RWPE2 (cell line): ENCODE measurements at regions not wholly inside any gene's neighbourhood (a gene's known extent, or its start where the extent isn't known, plus 50 kb on each side); places are given as distances from the start of the nearest gene placed in this dataset.
"Not testable (repeated sequence)": the region's sequence is repeated elsewhere in the genome, so short reads cannot be mapped to it uniquely, and the experiment has no call there.

Experiments
- ATAC-seq: fragments of 200-7000 bp; cut with Tn5 transposase; 3 replicates; pipeline ENCODE4 v1.9.1; 2021; ENCODE audit warnings: low read depth
- DNase-seq: peaks from one replicate; pipeline ENCODE4 v3.0.0-alpha.2; 2020; ENCODE audit warnings: low spot score
- H3K27ac ChIP-seq: fragments of 450-650 bp; 2 replicates; pipeline ENCODE4 v1.5.1; 2017; ENCODE audit warnings: mild to moderate bottlenecking; ENCODE audit not compliant: poor library complexity, severe bottlenecking
- H3K27me3 ChIP-seq: fragments of 250-450 bp; sonication (Bioruptor Pico); 2 replicates; pipeline ENCODE4 v1.5.1; 2021; ENCODE audit warnings: mild to moderate bottlenecking, moderate library complexity; ENCODE audit not compliant: insufficient read depth, poor library complexity, severe bottlenecking
- H3K36me3 ChIP-seq: fragments of 250-450 bp; sonication (Bioruptor Pico); 2 replicates; pipeline ENCODE4 v1.5.1; 2020; ENCODE audit warnings: low read depth, mild to moderate bottlenecking, moderate library complexity
- H3K4me1 ChIP-seq: fragments of 250-450 bp; sonication (Bioruptor Pico); 2 replicates; pipeline ENCODE4 v1.5.1; 2021; ENCODE audit warnings: mild to moderate bottlenecking, moderate library complexity; ENCODE audit not compliant: insufficient read depth, poor library complexity, severe bottlenecking
- H3K4me3 ChIP-seq: fragments of 250-450 bp; sonication (Bioruptor Pico); 2 replicates; pipeline ENCODE4 v1.5.1; 2021; ENCODE audit warnings: mild to moderate bottlenecking, moderate library complexity; ENCODE audit not compliant: severe bottlenecking
- H3K9me3 ChIP-seq: fragments of 250-450 bp; sonication (Bioruptor Pico); 2 replicates; pipeline ENCODE4 v1.5.1; 2021; ENCODE audit warnings: mild to moderate bottlenecking, moderate library complexity; ENCODE audit not compliant: severe bottlenecking
- CTCF ChIP-seq: fragments of 450-650 bp; IDR thresholded peaks from one replicate; pipeline ENCODE4 v1.5.1; 2017; ENCODE audit warnings: mild to moderate bottlenecking, moderate library complexity; ENCODE audit not compliant: poor library complexity, severe bottlenecking

- H3K4me1 ChIP-seq: no peaks in the 10 kb centered on the region
- TF ChIP-seq CTCF: no peak
Observed at GRCh38 chrX:95956745-95957144, 727.9 kb upstream of the DIAPH2 start.

DNA sequence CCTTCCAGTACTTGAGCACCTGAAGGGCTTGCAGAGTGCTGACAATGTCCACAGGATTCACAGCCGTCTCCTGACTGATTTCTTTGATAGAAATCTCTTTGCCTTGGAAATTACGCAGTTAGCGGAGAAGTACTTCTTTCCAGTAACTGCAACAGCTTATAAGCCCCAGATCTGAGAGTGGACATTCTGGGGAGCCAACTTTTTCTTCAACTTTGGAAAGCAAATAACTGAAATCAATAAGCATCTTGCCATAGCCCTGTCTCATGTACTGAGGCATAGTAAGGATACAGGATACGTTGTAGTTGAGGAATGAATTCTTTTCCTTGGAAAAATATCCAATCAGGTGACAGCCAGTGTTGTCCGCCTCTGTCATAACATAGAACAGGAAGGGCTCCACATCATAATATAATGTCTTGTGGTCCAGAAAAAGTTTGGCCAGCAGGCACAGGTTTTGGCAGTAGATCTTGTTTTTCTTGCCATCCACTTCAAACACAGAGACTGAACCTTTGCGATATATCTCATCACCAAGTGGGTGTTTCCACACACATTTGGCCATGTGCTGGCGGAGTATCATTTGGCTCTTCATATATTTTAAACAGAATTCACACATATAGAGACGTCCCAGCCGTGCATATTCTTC lies 711.1 kb upstream of the DIAPH2 start:
- not testable (repeated sequence) for H3K9me3 ChIP-seq, DNase-seq, H3K36me3 ChIP-seq, H3K27ac ChIP-seq, H3K27me3 ChIP-seq, ATAC-seq, H3K4me3 ChIP-seq
- H3K4me1 ChIP-seq: peaks cover 13% of the 10 kb centered on the region

More at GRCh38 chrX:95956745-95957144, 727.9 kb upstream of the DIAPH2 start:
- no peak for ATAC-seq
- DNase-seq: no peak
- no peaks in the 10 kb centered on the region for H3K36me3 ChIP-seq
- H3K9me3 ChIP-seq: no peaks in the 10 kb centered on the region
- H3K4me3 ChIP-seq: no peak overlapping the region
- H3K27me3 ChIP-seq: no peaks in the 10 kb centered on the region
- no peak overlapping the region for H3K27ac ChIP-seq

DNA sequence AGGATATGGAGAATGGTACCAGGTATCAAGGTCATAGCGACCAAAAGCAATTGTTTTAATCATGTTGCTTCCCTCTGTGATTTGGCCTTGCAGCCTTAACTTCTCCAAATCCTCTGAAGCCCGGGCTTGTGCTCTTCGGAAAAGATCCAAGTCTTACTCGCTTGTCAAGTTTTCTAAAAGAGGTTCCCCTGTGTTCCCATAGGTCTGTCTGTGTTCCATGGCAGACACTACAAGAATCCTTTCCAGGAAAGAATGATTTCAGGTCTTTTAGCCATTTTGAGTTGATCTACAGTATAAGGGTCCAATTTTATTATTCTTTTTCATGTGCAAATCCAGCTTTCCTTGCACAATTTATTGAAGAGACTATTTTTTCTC lies 710.6 kb upstream of the DIAPH2 start:
- no peaks in the 10 kb centered on the region for H3K27me3 ChIP-seq
- H3K9me3 ChIP-seq: no peaks in the 10 kb centered on the region
- DNase-seq (no peak), ATAC-seq (no peak)
- H3K36me3 ChIP-seq: no peaks in the 10 kb centered on the region
- no peak for TF ChIP-seq CTCF
- no peak overlapping the region for H3K4me3 ChIP-seq
- peak overlapping the region; percentile 59 for H3K27ac ChIP-seq
- peaks cover 13% of the 10 kb centered on the region for H3K4me1 ChIP-seq

GRCh38 chrX:95974890-95975289 lies 709.8 kb upstream of the DIAPH2 start:
- no peak for TF ChIP-seq CTCF
- peak; percentile 94 for ATAC-seq

GRCh38 chrX:95995583-95995982 lies 689.1 kb upstream of the DIAPH2 start:
- TF ChIP-seq CTCF: no peak
- peak; percentile 42; the same call in 2 of the 3 replicates for ATAC-seq
- H3K27ac ChIP-seq: no peak overlapping the region

More at GRCh38 chrX:95974890-95975289, 709.8 kb upstream of the DIAPH2 start:
- DNase-seq: peak; percentile 90
- no peaks in the 10 kb centered on the region for H3K27me3 ChIP-seq
- H3K9me3 ChIP-seq: no peaks in the 10 kb centered on the region
- H3K27ac ChIP-seq: peak overlapping the region; percentile 59
- H3K4me3 ChIP-seq: no peak overlapping the region
- peaks cover 13% of the 10 kb centered on the region for H3K4me1 ChIP-seq
- no peaks in the 10 kb centered on the region for H3K36me3 ChIP-seq

More at GRCh38 chrX:95995583-95995982, 689.1 kb upstream of the DIAPH2 start:
- Histone ChIP-seq H3K36me3 (no peaks in the 10 kb centered on the region), H3K4me1 (no peaks in the 10 kb centered on the region), H3K27me3 (no peaks in the 10 kb centered on the region), H3K9me3 (no peaks in the 10 kb centered on the region), H3K4me3 (no peak overlapping the region)
- no peak for DNase-seq
